Adipocyte (in vitro differentiated cells): ENCODE measurements at regions not wholly inside any gene's neighbourhood (a gene's known extent, or its start where the extent isn't known, plus 50 kb on each side); places are given as distances from the start of the nearest gene placed in this dataset.

ENCODE experiments used
- DNase-seq: peaks from one replicate; pipeline ENCODE4 v3.0.0-alpha.2; 2015; ENCODE audit warnings: low read depth
- H3K27me3 ChIP-seq: replicated peaks from 2 replicates; pipeline ENCODE4 v1.7.0; 2013; ENCODE audit warnings: mild to moderate bottlenecking, low read length, moderate library complexity; ENCODE audit not compliant: control insufficient read depth, insufficient read depth
- H3K36me3 ChIP-seq: 2 replicates; pipeline ENCODE4 v1.7.0; 2013; ENCODE audit warnings: low read length, mild to moderate bottlenecking, moderate library complexity; ENCODE audit not compliant: control insufficient read depth, insufficient read depth, severe bottlenecking
- H3K4me1 ChIP-seq: 2 replicates; pipeline ENCODE4 v1.7.0; 2013; ENCODE audit warnings: mild to moderate bottlenecking, low read length, moderate library complexity; ENCODE audit not compliant: control insufficient read depth, insufficient read depth
- H3K4me3 ChIP-seq: 2 replicates; pipeline ENCODE4 v1.7.0; 2013; ENCODE audit warnings: mild to moderate bottlenecking, low read length, moderate library complexity
- H3K9ac ChIP-seq: 2 replicates; pipeline ENCODE4 v1.7.0; 2013; ENCODE audit warnings: mild to moderate bottlenecking, low read length, moderate library complexity
- H3K9me3 ChIP-seq: 2 replicates; pipeline ENCODE4 v1.7.0; 2013; ENCODE audit warnings: mild to moderate bottlenecking, low read length, moderate library complexity; ENCODE audit not compliant: control insufficient read depth

DNA sequence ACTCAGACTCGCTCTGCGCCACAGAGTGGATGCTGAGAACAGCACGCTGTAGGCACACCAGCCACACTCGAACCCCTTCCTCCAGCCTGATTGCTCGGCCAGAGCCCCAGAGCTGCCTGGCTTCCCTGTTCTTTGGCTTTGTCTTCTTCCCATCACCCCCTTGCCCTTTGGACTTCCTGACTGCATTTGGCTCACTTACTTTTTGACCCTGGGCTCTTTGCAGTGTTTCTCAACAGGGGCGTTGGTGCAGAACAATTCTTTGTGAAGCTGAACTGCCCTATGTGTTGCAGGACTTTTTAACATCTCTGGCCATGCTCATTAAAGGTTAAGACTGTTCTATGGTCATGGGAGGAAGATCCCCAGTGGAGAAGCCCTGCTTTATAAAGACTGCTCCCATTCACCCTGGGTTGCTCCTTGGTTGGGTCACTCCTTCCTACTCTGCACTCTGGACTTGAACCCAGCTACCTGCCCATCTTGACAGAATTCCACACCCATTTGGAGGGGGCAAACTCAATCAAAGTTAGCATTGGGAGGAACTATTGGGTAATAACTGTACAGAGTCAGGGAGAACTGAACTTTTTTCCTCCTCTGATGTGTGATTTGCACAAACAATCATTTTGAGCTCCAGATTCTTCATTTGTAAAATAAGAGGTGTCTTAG is 127.7 kb upstream of the PLEKHG7 start:
- H3K9me3 ChIP-seq, result no peaks in the 10 kb centered on the region
- H3K36me3 ChIP-seq, result no peaks in the 10 kb centered on the region
- peaks cover 29% of the 10 kb centered on the region for H3K4me1 ChIP-seq
- no peaks in the 10 kb centered on the region for H3K27me3 ChIP-seq
- H3K4me3 ChIP-seq, result peak overlapping the region; percentile 2
- DNase-seq, result no peak
- H3K9ac ChIP-seq, result peak overlapping the region; percentile 68

- Histone ChIP-seq H3K27me3 (no peaks in the 10 kb centered on the region), H3K9me3 (no peaks in the 10 kb centered on the region), H3K36me3 (no peaks in the 10 kb centered on the region), H3K9ac (peak overlapping the region; percentile 53), H3K4me3 (no peak overlapping the region), H3K4me1 (peaks cover 29% of the 10 kb centered on the region)
- no peak for DNase-seq
Observed at GRCh38 chr12:92574051-92574783, 128.6 kb upstream of the PLEKHG7 start.

GRCh38 chr12:92573104-92573503 is 129.7 kb upstream of the PLEKHG7 start:
- H3K4me3 ChIP-seq, result no peak overlapping the region
- no peaks in the 10 kb centered on the region for H3K36me3 ChIP-seq
- no peak overlapping the region for H3K9ac ChIP-seq
- no peaks in the 10 kb centered on the region for H3K9me3 ChIP-seq
- peaks cover 29% of the 10 kb centered on the region for H3K4me1 ChIP-seq
- no peaks in the 10 kb centered on the region for H3K27me3 ChIP-seq
- no peak for DNase-seq

DNA sequence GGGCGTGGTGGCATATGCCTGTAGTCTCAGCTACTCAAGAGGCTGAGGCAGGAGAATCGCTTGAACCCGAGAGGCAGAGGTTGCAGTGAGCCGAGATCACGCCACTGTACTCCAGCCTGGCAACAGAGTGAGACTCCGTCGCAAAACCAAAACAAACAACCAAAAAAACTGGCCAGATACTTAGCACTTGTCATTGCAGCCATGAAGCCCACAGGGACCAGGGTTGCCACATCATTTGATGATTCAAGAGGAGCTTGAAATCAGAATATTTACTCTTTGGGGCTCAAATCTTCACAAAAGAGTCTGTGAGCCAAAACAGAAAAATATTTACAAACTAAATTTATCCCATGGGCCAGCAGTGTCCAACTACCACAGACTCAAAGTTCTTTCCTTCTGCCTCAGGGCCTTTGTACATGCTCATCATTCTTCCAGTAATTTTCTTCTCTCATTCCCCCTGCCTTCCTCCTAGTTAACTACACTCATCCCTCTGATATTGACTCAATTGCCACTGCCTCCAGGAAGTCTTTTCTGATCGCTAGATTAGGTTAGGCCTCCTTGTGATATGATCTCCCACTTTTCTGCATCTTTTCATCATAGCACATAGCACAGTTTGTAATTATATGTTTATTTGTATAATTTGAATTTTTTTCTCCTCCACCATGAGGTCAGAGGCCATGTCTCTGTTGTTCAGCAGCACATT is 130.8 kb upstream of the PLEKHG7 start:
- H3K4me3 ChIP-seq, result no peak overlapping the region

DNA sequence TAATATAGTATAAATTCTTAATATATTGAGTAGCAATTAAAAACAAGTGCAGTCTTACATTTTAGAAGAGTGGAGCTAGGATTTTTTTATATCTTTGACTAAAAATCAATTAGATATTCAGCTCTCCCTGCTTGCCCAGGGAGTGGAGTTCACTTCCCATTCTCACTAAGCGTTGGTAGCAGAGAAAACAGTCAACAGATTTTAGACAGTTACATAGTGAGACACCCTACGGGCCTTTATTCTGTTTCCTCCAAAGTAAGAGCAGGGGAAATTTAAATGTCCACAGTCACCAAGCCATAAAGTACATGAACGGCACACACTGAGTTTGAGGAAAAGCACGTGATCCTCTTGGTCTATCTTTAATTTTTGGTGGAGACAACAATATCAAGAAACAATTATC is 131.6 kb upstream of the PLEKHG7 start:
- H3K9ac ChIP-seq, result peak overlapping the region; percentile 70
- H3K36me3 ChIP-seq, result no peaks in the 10 kb centered on the region
- no peak overlapping the region for H3K4me3 ChIP-seq
- H3K4me1 ChIP-seq, result peaks cover 29% of the 10 kb centered on the region
- DNase-seq, result no peak
- no peaks in the 10 kb centered on the region for H3K27me3 ChIP-seq
- H3K9me3 ChIP-seq, result peaks cover 3% of the 10 kb centered on the region

More for the DNA sequence above, 130.8 kb upstream of the PLEKHG7 start:
- no peaks in the 10 kb centered on the region for H3K27me3 ChIP-seq
- no peaks in the 10 kb centered on the region for H3K36me3 ChIP-seq
- H3K4me1 ChIP-seq, result peaks cover 29% of the 10 kb centered on the region
- no peak for DNase-seq
- no peak overlapping the region for H3K9ac ChIP-seq
- H3K9me3 ChIP-seq, result no peaks in the 10 kb centered on the region

DNA sequence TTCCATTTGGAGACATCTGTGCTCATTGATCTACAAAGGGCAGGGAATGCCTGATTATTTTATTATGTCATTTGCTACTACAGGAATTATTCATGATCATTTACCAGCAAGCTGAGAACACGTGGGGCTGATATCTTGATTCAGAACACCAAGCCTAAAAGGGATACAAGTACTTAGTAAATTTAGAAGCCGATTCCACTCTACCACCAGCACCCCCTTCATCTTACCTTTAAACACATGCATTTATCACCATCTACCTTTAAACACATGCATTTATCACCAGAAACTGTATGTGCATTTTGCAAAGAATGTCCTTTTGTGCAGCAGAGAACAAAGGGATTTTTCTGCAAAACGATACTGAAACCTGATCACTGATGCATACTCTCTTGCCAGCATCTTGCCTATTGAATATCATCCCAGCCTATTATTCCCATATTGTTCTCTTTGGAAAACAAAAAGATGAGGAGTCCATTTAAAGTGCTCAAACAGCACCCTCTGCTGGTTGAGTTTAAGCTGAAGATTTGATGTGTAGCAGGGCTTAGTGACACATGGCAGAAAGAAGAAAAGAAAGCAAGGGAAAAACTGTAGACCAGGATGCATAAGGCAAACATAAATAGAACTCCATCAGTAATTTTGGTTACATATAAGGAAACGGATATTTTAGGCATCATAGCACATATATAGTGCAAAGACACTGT is 132.6 kb upstream of the PLEKHG7 start:
- Histone ChIP-seq H3K27me3 (no peaks in the 10 kb centered on the region), H3K4me1 (peaks cover 23% of the 10 kb centered on the region), H3K4me3 (no peak overlapping the region), H3K9me3 (peaks cover 3% of the 10 kb centered on the region), H3K9ac (peak overlapping the region; percentile 70), H3K36me3 (no peaks in the 10 kb centered on the region)
- peak; percentile 94 for DNase-seq

- H3K9ac ChIP-seq, result no peak overlapping the region
- no peak overlapping the region for H3K4me3 ChIP-seq
- no peaks in the 10 kb centered on the region for H3K27me3 ChIP-seq
- H3K36me3 ChIP-seq, result no peaks in the 10 kb centered on the region
- no peak for DNase-seq
- peaks cover 3% of the 10 kb centered on the region for H3K9me3 ChIP-seq
- peaks cover 8% of the 10 kb centered on the region for H3K4me1 ChIP-seq
Observed at GRCh38 chr12:92568691-92569090, 134.1 kb upstream of the PLEKHG7 start.

GRCh38 chr12:92566448-92567019 is 136.3 kb upstream of the PLEKHG7 start:
- DNase-seq, result no peak
- Histone ChIP-seq H3K9me3 (peaks cover 3% of the 10 kb centered on the region), H3K36me3 (no peaks in the 10 kb centered on the region), H3K27me3 (no peaks in the 10 kb centered on the region), H3K4me1 (peaks cover 19% of the 10 kb centered on the region), H3K4me3 (no peak overlapping the region), H3K9ac (no peak overlapping the region)

- H3K9me3 ChIP-seq, result peaks cover 3% of the 10 kb centered on the region
- no peak for DNase-seq
- no peaks in the 10 kb centered on the region for H3K36me3 ChIP-seq
- no peak overlapping the region for H3K9ac ChIP-seq
- no peak overlapping the region for H3K4me3 ChIP-seq
- no peaks in the 10 kb centered on the region for H3K27me3 ChIP-seq
- H3K4me1 ChIP-seq, result peaks cover 32% of the 10 kb centered on the region
Observed at GRCh38 chr12:92563819-92564218, 139.0 kb upstream of the PLEKHG7 start.

DNA sequence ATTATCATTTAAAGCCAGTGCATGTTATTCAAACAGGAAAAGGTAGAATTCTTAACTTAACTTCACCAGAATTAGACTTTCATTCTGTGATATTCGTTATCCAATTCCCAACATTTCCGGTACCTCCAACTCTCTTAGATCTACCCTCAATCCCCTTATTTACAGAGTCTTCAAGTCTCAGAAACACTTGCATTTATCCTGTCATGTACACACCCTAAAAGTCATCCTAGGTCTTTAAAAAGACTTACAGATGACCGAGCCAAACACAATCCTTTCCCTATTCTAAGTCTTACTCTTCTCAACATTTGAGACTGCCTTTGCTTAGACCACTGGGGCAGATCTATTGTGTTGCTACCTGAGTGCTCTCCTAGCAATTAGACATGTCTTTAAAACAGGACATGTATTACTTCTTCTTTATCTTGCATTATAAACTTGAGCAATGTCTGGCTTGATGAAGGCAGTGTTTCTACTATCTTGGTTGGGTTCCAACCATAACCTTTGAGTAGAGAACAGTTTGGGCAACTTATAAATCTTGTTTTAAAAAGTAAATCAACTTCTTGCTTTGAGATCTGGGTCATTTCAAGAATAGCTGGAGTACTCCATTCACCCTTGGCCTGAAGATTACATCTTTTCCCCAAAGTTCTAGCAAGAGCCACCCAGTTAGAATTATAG is 140.6 kb upstream of the PLEKHG7 start:
- Histone ChIP-seq H3K27me3 (no peaks in the 10 kb centered on the region), H3K36me3 (no peaks in the 10 kb centered on the region), H3K9me3 (peaks cover 3% of the 10 kb centered on the region), H3K4me1 (peaks cover 38% of the 10 kb centered on the region), H3K9ac (peak overlapping the region; percentile 62), H3K4me3 (no peak overlapping the region)
- peak; percentile 46 for DNase-seq
